ENCODE measurements at regions not wholly inside any gene's neighbourhood (a gene's known extent, or its start where the extent isn't known, plus 50 kb on each side); places are given as distances from the start of the nearest gene placed in this dataset.

DNA sequence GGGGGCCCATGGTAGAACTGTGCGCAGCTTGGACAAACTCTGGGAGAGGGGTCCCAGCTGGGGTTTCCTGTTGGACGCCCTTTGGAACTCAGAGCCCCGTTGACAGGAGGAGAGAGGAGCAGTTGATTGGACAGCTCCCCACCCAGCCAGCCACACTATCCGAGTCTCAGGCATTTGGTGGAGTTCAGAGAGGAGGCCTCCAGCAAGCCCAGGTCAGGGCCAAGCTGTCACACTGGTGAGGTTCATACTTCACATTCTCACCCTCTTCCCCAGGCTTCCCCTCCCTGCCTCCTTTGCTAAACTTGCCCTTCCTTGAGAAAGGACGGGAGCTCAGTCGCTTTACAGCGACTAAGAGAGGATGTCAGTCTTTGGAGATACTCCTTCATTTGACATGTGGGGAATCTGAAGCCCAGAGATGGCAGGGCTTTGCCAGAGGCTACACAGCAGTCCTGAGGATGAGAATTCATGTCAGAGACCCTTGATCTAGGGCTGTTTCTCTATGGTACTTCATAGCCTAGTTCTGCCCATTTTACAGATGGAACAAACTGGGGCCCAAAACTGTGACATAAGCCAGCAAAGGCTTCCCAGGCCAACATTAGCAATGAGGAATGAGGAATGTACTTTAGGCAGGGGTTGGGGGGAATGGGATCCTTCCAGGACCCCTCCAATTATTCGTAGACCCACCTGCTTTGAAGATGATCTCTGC is 142.2 kb downstream of the SMAD6 start:
- H3K9ac ChIP-seq (ENCODE audit: low read depth, low read length, poor library complexity, severe bottlenecking), result no peak overlapping the region
- no peak overlapping the region for H3K4me3 ChIP-seq (ENCODE audit: low read length, poor library complexity, severe bottlenecking)
- no peak overlapping the region for H2AFZ ChIP-seq (ENCODE audit: low read length)
- H3F3A ChIP-seq (ENCODE audit: low read depth), result no peaks in the 10 kb centered on the region
- no peaks in the 10 kb centered on the region for H3K36me3 ChIP-seq (ENCODE audit: insufficient read depth, low read length)
- H4K20me1 ChIP-seq (ENCODE audit: insufficient read depth, low read length, poor library complexity, severe bottlenecking), result no peaks in the 10 kb centered on the region
- H3K27me3 ChIP-seq (ENCODE audit: insufficient read depth, low read length, poor library complexity, severe bottlenecking), result peaks cover 11% of the 10 kb centered on the region
- no peaks in the 10 kb centered on the region for H3K9me3 ChIP-seq (ENCODE audit: insufficient read depth, low read depth, low read length)
- H3K4me1 ChIP-seq (ENCODE audit: insufficient read depth, low read length, poor library complexity, severe bottlenecking), result no peaks in the 10 kb centered on the region
- H3K9me2 ChIP-seq (replicated peaks; ENCODE audit: low read depth, low read length), result no peaks in the 10 kb centered on the region
- H3K79me2 ChIP-seq (ENCODE audit: insufficient read depth, low read length), result no peaks in the 10 kb centered on the region
- no peak overlapping the region for H3K4me2 ChIP-seq (ENCODE audit: low read depth, low read length, poor library complexity, severe bottlenecking)
- TF ChIP-seq, protein P1, sequence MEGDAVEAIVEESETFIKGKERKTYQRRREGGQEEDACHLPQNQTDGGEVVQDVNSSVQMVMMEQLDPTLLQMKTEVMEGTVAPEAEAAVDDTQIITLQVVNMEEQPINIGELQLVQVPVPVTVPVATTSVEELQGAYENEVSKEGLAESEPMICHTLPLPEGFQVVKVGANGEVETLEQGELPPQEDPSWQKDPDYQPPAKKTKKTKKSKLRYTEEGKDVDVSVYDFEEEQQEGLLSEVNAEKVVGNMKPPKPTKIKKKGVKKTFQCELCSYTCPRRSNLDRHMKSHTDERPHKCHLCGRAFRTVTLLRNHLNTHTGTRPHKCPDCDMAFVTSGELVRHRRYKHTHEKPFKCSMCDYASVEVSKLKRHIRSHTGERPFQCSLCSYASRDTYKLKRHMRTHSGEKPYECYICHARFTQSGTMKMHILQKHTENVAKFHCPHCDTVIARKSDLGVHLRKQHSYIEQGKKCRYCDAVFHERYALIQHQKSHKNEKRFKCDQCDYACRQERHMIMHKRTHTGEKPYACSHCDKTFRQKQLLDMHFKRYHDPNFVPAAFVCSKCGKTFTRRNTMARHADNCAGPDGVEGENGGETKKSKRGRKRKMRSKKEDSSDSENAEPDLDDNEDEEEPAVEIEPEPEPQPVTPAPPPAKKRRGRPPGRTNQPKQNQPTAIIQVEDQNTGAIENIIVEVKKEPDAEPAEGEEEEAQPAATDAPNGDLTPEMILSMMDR (conservative IDR thresholded peaks at IDR 0.05; ENCODE audit: low read length), result no peak
- TF ChIP-seq EZH2phosphoT487 (IDR thresholded peaks at IDR 0.05; ENCODE audit: borderline replicate concordance), result no peak

DNA sequence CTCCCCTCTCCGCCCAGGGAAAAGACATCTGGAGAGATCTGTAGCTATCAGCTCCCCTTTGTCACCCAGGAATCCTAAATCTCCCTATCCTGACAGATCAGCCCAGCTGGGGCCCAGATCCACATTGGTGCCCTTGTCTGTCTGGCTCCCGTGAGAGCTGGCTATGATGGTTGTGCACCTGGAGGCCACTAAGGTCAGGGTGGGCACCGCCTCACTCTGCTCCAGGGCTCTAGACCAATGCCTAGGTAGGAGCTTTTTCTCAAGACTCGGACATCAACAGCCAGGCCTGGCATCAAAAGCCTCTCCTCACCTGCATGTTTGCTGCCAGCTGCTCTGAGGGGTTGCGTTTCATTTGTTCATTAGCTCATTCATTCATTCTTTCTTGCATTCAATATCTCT is 142.7 kb downstream of the SMAD6 start:
- no peaks in the 10 kb centered on the region for H3K79me2 ChIP-seq (ENCODE audit: insufficient read depth, low read length)
- no peak overlapping the region for H3K4me3 ChIP-seq (ENCODE audit: low read length, poor library complexity, severe bottlenecking)
- no peak overlapping the region for H3K9ac ChIP-seq (ENCODE audit: low read depth, low read length, poor library complexity, severe bottlenecking)
- H3K36me3 ChIP-seq (ENCODE audit: insufficient read depth, low read length), result no peaks in the 10 kb centered on the region
- H3K4me1 ChIP-seq (ENCODE audit: insufficient read depth, low read length, poor library complexity, severe bottlenecking), result no peaks in the 10 kb centered on the region
- no peak overlapping the region for H2AFZ ChIP-seq (ENCODE audit: low read length)
- no peaks in the 10 kb centered on the region for H3F3A ChIP-seq (ENCODE audit: low read depth)
- H3K27me3 ChIP-seq (ENCODE audit: insufficient read depth, low read length, poor library complexity, severe bottlenecking), result peaks cover 11% of the 10 kb centered on the region
- TF ChIP-seq, protein P1 (conservative IDR thresholded peaks at IDR 0.05; ENCODE audit: low read length), result no peak
- no peak for TF ChIP-seq EZH2phosphoT487 (IDR thresholded peaks at IDR 0.05; ENCODE audit: borderline replicate concordance)
- H3K9me2 ChIP-seq (replicated peaks; ENCODE audit: low read depth, low read length), result no peaks in the 10 kb centered on the region
- no peak overlapping the region for H3K4me2 ChIP-seq (ENCODE audit: low read depth, low read length, poor library complexity, severe bottlenecking)
- H3K9me3 ChIP-seq (ENCODE audit: insufficient read depth, low read depth, low read length), result no peaks in the 10 kb centered on the region
- no peaks in the 10 kb centered on the region for H4K20me1 ChIP-seq (ENCODE audit: insufficient read depth, low read length, poor library complexity, severe bottlenecking)

DNA sequence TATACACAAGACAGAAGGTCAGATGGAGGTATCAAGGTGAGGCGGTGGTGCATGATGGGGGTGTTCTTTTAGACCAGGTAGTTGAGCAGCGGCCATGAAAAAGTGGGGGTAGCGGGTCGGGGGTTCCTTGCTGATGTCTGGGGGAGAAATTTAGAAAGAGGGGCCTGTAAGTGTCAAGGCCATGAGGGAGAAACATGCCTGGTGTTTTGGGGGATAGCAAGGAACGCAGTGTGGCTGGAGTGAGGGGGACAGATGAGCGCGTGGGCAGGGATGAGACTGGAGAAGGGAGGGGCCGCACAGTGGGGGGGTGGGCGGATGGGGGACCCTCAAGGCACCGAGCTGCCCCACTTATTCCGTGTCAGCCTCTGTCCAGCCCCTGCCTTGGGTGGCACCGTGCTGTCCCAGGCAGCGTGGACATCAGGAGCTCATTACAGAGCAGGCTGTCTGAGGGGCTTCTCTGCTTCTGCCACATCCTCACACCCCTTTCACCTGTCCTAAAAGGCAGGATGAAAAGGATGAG is 143.3 kb downstream of the SMAD6 start:
- no peaks in the 10 kb centered on the region for H4K20me1 ChIP-seq (ENCODE audit: insufficient read depth, low read length, poor library complexity, severe bottlenecking)
- no peak overlapping the region for H3K9ac ChIP-seq (ENCODE audit: low read depth, low read length, poor library complexity, severe bottlenecking)
- TF ChIP-seq, protein P1 (conservative IDR thresholded peaks at IDR 0.05; ENCODE audit: low read length), result no peak
- no peak for TF ChIP-seq EZH2phosphoT487 (IDR thresholded peaks at IDR 0.05; ENCODE audit: borderline replicate concordance)
- no peaks in the 10 kb centered on the region for H3K9me2 ChIP-seq (replicated peaks; ENCODE audit: low read depth, low read length)
- no peaks in the 10 kb centered on the region for H3F3A ChIP-seq (ENCODE audit: low read depth)
- no peak overlapping the region for H3K4me3 ChIP-seq (ENCODE audit: low read length, poor library complexity, severe bottlenecking)
- H2AFZ ChIP-seq (ENCODE audit: low read length), result no peak overlapping the region
- H3K4me1 ChIP-seq (ENCODE audit: insufficient read depth, low read length, poor library complexity, severe bottlenecking), result no peaks in the 10 kb centered on the region
- no peaks in the 10 kb centered on the region for H3K79me2 ChIP-seq (ENCODE audit: insufficient read depth, low read length)
- no peak overlapping the region for H3K4me2 ChIP-seq (ENCODE audit: low read depth, low read length, poor library complexity, severe bottlenecking)
- no peaks in the 10 kb centered on the region for H3K36me3 ChIP-seq (ENCODE audit: insufficient read depth, low read length)
- H3K27me3 ChIP-seq (ENCODE audit: insufficient read depth, low read length, poor library complexity, severe bottlenecking), result peaks cover 11% of the 10 kb centered on the region
- no peaks in the 10 kb centered on the region for H3K9me3 ChIP-seq (ENCODE audit: insufficient read depth, low read depth, low read length)
